Pancreas (tissue), 10 donors: ENCODE measurements at regions not wholly inside any gene's neighbourhood (a gene's known extent, or its start where the extent isn't known, plus 50 kb on each side); places are given as distances from the start of the nearest gene placed in this dataset.
A peak's percentile ranks its signal among the peaks of the same experiment; 100 is the strongest.

Experiments
- ATAC-seq, 4 donors: fragments of 200-7000 bp; cut with Tn5 transposase; one replicate each; pipeline versions ENCODE4 v1.8.0 to v1.9.1; 2020; ENCODE audit warnings: mild to moderate bottlenecking in 4 of 4, moderate library complexity in 4 of 4
- DNase-seq, 6 donors: peaks; one replicate each; pipeline ENCODE4 v3.0.0-alpha.2; 2020
- FAIRE-seq: peaks from 2 replicates; lab custom pipeline; 2012; peaks lifted over from hg19 to GRCh38; lab: Jason Lieb, UNC
- H3K27ac ChIP-seq, 4 donors: fragments of 200-600 bp; sonication (generic); 1 replicate in 3 of 4; 2 replicates in 1 of 4; pipeline versions ENCODE4 v1.5.0 to v1.8.0; 2020
- H3K27me3 ChIP-seq, 4 donors: fragments of 200-600 bp; one replicate each; pipeline ENCODE4 v1.8.0; 2021
- H3K36me3 ChIP-seq, 3 donors: fragments of 200-600 bp; sonication (generic) in 1 of 3; one replicate each; pipeline versions ENCODE4 v1.5.0 to v1.8.0; 2020 to 2021
- H3K4me1 ChIP-seq, 3 donors: fragments of 200-600 bp; one replicate each; pipeline ENCODE4 v1.8.0; 2021
- H3K4me3 ChIP-seq, 4 donors: fragments of 200-600 bp; sonication (generic) in 2 of 4; one replicate each; pipeline versions ENCODE4 v1.5.0 to v1.8.0; 2020 to 2021
- H3K9me3 ChIP-seq, 4 donors: fragments of 200-600 bp; one replicate each; pipeline ENCODE4 v1.8.0; 2021
- CTCF ChIP-seq, 4 donors: fragments of 200-600 bp; sonication (generic) in 3 of 4; IDR thresholded peaks; one replicate each; pipeline versions ENCODE4 v1.5.0 to v1.8.0; 2021; ENCODE audit warnings: antibody characterized with exemption in 4 of 4
- WGBS, 2 donors: extraction: QIAGEN DNeasy Blood & Tissue Kit; methylation state at CpG; one replicate each; pipeline ENCODE4 v1.1.7; 2013; 5-methylcytosine and 5-hydroxymethylcytosine counted together
- intact Hi-C, 3 donors: fragments of 100-400 bp; cut with DNase I; formaldehyde crosslinking; loops; one replicate each; pipeline versions ENCODE4 v1.11.1 to v1.14.2; 2022
- donor health status: healthy with polysubstance abuse.
- donor health status: DM: no; HTN: no; CAD: no; lungs with moderate emphysema.
- donor health status: DM: no; HTN: no; CAD: no.
- donor health status: control.
- donor health status: control.
- donor health status: Bipolar disorder and iron deficiency.
- donor health status: DM: yes; HTN: yes; CAD: no.
- donor health status: DM: no; HTN: no; CAD: no.
- donor health status: DM: no; HTN: no; CAD: no.
- donor health status: DM: yes; HTN: yes; CAD: no.

- Histone ChIP-seq H3K4me1 (peaks cover 0 to 10% (median 0%) of the 10 kb centered on the region in 3 donors), H3K27me3 (no peaks in the 10 kb centered on the region), H3K9me3 (no peaks in the 10 kb centered on the region), H3K4me3 (no peak overlapping the region), H3K27ac (no peak overlapping the region), H3K36me3 (no peaks in the 10 kb centered on the region)
- intact Hi-C loops, result no loop called here
- ATAC-seq, result peak in 2 of 4 donors; percentile 12 to 31
- WGBS, 2 donors, result 26 to 30% methylated on average over 6 of the region's 6 CpGs
- no peak for FAIRE-seq
- TF ChIP-seq CTCF (IDR thresholded peaks at IDR 0.05), result no peak
- DNase-seq, result no peak
Measured at GRCh38 chr9:27665136-27665535, 91.9 kb upstream of the C9orf72 start.

GRCh38 chr9:27668280-27668679 lies 95.0 kb upstream of the C9orf72 start:
- Histone ChIP-seq H3K4me1 (peaks cover 0 to 10% (median 0%) of the 10 kb centered on the region in 3 donors), H3K36me3 (no peaks in the 10 kb centered on the region), H3K4me3 (no peak overlapping the region), H3K27me3 (no peaks in the 10 kb centered on the region), H3K9me3 (no peaks in the 10 kb centered on the region), H3K27ac (no peak overlapping the region)
- intact Hi-C loops, result no loop called here
- no peak for FAIRE-seq
- no peak for DNase-seq
- TF ChIP-seq CTCF (IDR thresholded peaks at IDR 0.05), result no peak
- no peak for ATAC-seq

GRCh38 chr9:27671636-27672035 lies 98.4 kb upstream of the C9orf72 start:
- no peaks in the 10 kb centered on the region for H3K36me3 ChIP-seq
- 66 to 67% methylated on average over 5 of the region's 5 CpGs for WGBS, 2 donors
- no peak for TF ChIP-seq CTCF (IDR thresholded peaks at IDR 0.05)
- no peak overlapping the region for H3K4me3 ChIP-seq
- FAIRE-seq, result no peak
- DNase-seq, result no peak
- H3K27me3 ChIP-seq, result no peaks in the 10 kb centered on the region
- intact Hi-C loops, result no loop called here
- no peaks in the 10 kb centered on the region for H3K9me3 ChIP-seq
- no peaks in the 10 kb centered on the region for H3K4me1 ChIP-seq
- no peak overlapping the region for H3K27ac ChIP-seq
- ATAC-seq, result no peak

- Histone ChIP-seq H3K4me1 (no peaks in the 10 kb centered on the region), H3K27me3 (no peaks in the 10 kb centered on the region), H3K4me3 (no peak overlapping the region), H3K27ac (no peak overlapping the region), H3K36me3 (no peaks in the 10 kb centered on the region), H3K9me3 (no peaks in the 10 kb centered on the region)
- 78 to 84% methylated on average over 3 of the region's 3 CpGs for WGBS, 2 donors
- TF ChIP-seq CTCF (IDR thresholded peaks at IDR 0.05), result no peak
- intact Hi-C loops, result no loop called here
- DNase-seq, result no peak
- no peak for ATAC-seq
- FAIRE-seq, result no peak
Measured at GRCh38 chr9:27672718-27673117, 99.4 kb upstream of the C9orf72 start.

- H3K9me3 ChIP-seq, result no peaks in the 10 kb centered on the region
- no peak for TF ChIP-seq CTCF (IDR thresholded peaks at IDR 0.05)
- H3K4me3 ChIP-seq, result no peak overlapping the region
- intact Hi-C loops, result no loop called here
- DNase-seq (no peak), FAIRE-seq (no peak), ATAC-seq (no peak)
- WGBS, 2 donors, result 76 to 82% methylated on average over 3 of the region's 3 CpGs
- H3K36me3 ChIP-seq, result no peaks in the 10 kb centered on the region
- no peaks in the 10 kb centered on the region for H3K27me3 ChIP-seq
- H3K27ac ChIP-seq, result no peak overlapping the region
- H3K4me1 ChIP-seq, result no peaks in the 10 kb centered on the region
Measured at GRCh38 chr9:27673641-27674040, 100.4 kb upstream of the C9orf72 start.
